GM21576 (cell line): ENCODE measurements at regions not wholly inside any gene's neighbourhood (a gene's known extent, or its start where the extent isn't known, plus 50 kb on each side); places are given as distances from the start of the nearest gene placed in this dataset.
"Not testable (repeated sequence)": the region's sequence is repeated elsewhere in the genome, so short reads cannot be mapped to it uniquely, and the experiment has no call there.

ENCODE experiments used
- ATAC-seq: cut with Tn5 transposase; IDR thresholded peaks from one replicate; pipeline ENCODE4 v1.9.1; 2021; ENCODE audit warnings: mild to moderate bottlenecking, moderate library complexity; ENCODE audit not compliant: unreplicated experiment

DNA sequence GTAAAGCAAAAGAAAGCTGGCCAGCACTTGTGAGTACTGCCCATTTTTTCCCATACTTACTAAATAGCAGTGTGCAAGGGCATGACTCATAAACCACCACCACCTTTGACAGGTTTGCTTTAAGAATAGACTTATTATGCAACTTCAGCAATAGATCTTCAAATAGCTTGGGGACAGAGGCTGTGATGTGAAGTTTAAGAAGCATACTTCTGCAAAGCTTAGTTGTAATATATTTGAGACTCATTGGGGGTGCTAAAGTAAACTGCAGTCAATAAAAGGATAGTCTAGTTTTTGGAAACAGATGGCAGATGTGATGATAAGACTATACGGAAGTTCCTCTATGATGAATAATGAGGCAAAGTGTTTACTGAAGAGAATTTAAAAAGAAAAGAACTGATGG lies 210.0 kb downstream of the PLA2G4A start:
- ATAC-seq, result no peak

DNA sequence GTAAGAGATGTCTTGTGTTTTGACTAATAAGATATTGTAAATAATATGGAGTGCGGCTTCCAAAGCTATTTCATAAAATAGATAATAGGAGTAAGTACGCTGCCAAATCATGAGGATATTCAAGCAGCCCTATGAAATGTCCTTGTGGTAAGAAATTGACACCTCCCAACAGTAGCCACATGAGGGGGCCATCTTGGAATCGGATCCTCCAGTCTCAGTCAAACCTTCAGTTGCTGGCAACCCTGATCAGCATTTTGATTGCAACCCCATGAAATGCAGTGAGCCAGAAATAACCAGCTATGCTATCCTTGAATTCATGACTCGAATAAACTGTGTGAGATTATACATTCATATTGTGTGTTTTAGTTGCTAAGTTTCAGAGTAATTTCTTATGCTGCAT lies 212.4 kb downstream of the PLA2G4A start:
- no peak for ATAC-seq

DNA sequence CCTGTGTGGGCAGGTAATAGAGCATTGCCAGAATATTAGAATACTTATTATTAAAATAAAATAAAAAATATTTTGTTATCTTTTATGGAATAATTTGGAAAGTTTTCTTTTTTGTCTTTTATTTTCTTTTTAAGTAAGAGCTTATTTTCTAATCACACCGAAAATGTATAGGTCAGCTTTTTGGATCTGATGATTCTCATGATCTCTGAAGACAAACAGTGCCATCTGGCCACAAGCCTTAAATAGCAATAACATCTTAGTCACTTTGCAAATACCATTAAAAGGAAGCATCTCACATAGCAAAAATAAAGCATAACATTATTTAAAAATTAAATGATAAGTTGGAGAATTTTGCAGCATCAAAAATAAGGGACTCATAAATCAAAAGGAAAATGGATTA lies 213.8 kb downstream of the PLA2G4A start:
- no peak for ATAC-seq

DNA sequence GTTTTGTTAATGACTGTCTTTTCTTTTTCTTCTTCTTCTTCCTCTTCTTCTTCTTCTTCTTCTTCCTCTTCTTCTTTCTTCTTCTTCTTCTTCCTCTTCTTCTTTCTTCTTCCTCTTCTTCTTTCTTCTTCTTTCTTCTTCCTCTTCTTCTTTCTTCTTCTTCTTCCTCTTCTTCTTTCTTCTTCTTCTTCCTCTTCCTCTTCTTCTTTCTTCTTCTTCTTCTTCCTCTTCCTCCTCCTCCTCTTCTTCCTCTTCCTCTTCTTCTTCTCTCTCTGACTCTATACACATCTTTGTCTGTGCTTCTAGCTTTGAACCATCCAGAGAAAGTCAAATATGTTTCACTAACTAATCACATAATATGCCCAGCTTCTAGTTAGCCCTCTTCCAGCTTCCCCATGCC lies 214.7 kb downstream of the PLA2G4A start:
- ATAC-seq, result not testable (repeated sequence)

DNA sequence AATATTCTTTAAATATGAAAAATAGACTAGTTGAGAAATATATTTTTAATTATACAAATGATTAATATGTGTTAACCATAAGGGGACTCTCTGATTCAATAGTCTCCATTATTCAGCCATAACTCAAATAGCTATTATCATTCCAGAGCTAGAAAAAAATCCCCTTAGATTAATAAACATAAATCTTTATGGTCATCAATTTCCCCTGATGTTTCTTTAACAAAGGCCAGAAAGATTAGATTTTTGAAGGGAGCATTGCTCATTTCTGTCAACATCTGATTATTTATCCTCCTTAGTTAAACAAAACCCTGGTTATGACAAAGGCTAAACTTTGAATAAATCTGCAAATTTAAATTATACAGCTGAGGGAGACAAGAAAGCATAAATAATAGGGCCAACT lies 215.7 kb downstream of the PLA2G4A start:
- ATAC-seq, result no peak

DNA sequence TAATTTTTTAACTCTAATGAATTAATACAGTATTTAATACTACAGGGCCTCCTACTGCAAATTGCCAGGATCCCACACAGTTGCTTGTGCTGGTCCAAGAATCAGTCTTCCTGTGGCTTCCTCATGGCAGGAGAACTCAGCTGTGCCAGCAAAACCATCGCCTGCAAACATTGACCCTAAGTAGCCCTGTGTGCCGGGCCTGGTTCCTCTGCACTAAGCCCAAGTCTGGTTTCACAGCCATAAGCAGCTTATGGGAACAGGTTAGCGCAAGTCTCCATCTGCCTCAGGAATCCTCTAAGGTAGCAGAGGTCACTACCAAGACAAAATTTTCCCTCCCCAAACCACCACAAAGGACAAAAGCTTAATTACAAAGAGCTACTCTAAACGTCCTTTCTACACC lies 216.6 kb downstream of the PLA2G4A start:
- no peak for ATAC-seq

DNA sequence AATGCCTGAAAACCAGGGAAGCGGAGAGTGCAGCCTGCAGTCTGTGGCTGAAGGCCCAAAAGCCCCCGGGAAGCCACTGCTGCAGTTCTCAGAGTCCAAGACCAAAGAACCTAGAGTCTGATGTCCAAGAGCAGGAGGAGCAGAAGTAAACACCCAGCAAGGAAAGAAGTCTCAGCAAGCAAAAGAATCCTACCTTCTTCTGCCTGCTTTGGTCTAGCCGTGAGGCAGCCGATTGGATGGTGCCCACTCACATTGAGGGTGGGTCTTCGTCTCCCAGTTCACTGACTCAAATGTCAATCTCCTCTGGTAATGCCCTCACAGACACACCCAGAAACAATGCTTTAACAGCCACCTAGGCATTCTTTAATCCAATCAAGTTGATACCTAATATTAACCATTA lies 217.5 kb downstream of the PLA2G4A start:
- ATAC-seq, result no peak

DNA sequence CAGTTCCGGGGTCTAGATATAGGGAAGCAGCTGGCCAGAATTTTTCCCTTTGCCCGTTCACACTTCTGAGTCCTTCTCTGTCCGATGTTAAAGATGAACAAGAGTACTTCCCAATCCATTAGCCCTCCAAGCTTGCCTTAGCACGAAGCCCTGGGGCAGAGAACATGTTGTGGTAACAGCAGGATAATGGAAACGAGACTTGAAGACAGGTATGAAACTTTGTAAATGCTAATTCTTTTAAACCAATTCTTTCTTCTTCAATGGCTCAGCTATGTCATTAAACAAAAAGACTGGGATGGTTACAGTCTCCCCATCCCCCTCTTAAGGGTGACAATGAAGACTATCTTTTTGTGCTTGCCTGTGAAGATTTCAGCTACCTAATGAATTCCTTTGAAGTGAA lies 218.5 kb downstream of the PLA2G4A start:
- ATAC-seq, result no peak

DNA sequence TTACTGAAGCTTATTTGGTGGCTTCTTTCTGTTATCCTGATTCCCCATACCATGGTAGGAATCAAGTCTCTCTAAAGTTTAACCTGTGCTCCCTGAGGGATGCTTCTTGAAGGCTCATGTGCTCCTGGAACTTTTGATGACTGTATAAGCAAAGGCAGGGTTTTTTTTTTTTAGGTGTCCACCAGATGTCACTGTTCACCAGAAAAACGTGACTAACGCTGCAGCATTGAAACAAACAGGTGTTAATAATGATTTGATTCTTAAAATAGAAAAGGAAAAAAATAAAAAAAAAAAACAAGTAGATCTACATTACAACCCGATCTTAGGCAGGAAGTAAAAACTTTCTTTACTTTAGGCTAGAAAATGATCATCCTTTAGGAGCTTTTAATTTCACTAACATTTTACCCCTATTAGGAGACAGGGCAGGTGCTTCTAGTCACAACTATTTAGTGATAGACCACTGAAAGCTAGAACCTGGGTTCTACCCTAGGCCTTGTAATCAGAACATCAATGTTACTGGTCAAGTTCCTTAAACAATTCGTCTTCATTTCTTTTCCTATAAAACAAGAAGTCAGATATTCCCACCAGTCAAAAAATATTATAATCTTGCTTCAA lies 223.0 kb downstream of the PLA2G4A start:
- ATAC-seq, result peak; percentile 83

DNA sequence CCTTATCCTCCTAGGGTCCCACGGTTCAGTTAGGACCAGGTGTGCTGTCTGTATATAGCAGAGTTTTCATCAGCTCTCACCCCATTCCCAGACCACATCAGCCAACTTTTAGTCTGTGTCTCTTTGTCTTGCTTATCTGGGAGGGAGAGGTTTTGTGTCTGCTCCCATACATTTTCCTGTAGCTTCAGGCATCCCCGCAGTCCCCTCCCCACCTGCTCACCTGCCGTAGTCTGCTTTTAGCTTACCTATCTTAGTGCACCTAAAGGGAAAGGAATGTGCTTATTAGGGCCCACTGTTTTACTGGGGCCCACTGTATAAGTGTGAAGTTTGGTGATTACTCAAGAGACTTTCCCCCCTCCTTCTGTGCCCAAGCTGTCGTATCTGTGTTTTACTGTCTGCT lies 225.1 kb downstream of the PLA2G4A start:
- no peak for ATAC-seq

DNA sequence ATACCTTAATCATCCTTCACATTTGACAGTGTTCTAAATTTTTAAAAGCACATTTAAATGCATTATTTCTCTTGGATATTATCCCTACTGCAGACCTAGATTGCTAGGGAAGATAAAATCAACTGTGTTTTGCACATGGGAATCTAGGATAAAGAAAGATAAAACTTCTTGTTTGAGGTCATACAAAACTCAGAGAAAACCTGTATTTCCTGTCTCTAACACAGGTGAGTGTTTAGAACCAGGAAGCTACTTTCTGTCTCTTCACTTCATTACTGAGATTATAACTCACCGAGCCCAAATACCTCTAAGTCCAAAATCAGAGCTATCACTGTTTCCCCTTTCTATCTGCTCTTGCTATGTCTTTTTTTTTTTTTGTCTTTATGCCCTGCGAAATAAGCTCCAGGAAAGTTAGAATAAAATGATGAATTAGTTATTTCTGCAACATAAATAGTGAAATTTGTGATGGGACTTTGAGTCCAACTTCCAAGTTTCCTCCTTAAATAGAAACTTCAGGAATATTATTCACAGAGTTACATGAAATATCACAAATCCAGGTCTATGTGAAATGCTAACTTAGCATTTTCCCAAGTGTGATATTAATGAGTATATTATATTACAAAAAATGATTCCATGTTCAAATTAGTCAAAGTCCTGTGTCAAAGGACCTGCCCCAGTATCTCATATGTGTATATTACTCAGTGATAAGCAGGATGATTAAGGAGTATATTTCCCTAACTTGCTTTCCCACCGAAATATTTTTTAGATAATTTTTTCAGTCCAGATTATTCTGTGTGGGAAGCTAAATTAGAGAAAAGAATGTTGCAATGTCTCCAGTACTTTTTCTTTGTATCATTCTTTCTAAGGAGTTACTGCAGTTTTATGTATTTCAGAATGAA lies 226.4 kb downstream of the PLA2G4A start:
- no peak for ATAC-seq

DNA sequence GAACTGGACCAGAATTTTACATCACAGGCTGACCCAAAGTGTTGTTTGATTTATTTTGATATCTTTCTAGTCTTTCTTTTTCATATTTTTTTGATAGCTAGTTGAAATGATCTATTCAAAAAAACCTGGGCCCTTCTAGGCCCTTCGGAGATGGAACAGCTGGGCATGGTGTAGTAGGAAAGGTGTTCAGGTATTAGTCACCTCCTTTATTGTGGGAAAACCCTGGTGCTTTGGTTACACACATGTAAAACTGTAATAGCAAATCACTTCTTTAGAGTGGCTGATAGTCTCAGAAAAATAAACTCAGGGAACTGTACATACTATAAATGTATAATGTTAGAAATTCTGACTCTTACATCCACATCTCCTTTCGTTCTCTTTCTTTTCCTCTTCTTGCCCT lies 234.5 kb downstream of the PLA2G4A start:
- ATAC-seq, result no peak

DNA sequence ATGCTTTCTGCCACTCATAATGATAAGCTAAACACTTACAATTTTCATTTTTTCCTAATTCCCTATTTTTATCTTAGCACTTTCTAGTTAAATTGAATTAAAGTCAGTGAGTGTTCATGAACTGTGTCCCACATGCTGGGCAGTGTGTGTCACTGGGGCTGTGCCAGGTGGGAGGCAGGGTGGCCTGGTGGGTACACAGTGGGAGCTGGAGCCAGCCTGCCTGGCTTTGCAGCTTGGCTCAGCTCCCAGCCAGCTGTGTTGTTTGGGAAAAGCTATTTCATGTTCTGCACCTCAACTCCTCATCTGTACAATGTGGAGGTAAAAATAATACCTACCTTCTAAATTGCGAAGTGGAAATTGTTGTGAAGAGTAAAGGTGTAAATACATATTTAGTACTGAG lies 238.4 kb downstream of the PLA2G4A start:
- no peak for ATAC-seq

DNA sequence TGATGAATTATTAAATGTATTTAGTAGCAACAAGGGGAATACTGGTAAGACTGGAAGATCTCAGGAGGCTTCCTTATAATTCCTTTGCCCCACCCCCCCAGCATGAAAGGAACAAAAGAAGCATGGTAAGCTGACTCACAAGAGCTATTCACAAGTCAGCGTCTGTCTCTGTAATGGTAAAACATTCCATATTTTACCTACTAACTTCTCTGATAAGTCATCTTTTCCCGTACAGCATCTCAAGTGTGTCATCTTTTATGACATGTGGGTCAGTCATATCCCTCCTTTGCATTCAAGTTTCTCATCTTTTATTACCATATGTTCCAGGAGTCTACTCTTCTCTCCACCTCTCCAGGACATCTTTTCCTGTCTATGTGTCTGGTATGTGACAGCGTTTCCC lies 241.3 kb downstream of the PLA2G4A start:
- ATAC-seq, result no peak

DNA sequence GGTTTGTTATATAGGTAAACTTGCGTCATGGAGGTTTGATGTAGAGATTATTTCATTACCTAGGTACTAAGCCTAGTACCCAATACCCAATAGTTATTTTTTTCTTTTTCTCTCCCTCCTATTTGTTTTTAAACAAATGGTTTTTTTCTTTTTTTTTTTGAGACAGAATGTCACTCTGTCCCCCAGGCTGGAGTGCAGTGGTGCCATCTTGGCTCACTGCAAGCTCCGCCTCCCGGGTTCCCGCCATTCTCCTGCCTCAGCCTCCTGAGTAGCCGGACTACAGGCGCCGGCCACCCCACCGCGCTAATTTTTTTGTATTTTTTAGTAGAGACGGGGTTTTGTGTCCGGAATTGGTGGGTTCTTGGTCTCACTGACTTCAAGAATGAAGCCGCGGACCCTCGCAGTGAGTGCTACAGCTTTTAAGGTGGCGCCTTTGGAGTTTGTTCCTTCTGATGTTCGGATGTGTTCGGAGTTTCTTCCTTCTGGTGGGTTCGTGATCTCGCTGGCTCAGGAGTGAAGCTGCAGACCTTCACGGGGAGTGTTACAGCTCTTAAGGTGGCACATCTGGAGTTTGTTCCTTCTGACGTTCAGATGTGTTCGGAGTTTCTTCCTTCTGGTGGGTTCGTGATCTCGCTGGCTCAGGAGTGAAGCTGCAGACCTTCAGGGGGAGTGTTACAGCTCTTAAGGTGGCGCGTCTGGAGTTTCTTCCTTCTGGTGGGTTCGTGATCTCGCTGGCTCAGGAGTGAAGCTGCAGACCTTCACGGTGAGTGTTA lies 243.7 kb downstream of the PLA2G4A start:
- not testable (repeated sequence) for ATAC-seq

DNA sequence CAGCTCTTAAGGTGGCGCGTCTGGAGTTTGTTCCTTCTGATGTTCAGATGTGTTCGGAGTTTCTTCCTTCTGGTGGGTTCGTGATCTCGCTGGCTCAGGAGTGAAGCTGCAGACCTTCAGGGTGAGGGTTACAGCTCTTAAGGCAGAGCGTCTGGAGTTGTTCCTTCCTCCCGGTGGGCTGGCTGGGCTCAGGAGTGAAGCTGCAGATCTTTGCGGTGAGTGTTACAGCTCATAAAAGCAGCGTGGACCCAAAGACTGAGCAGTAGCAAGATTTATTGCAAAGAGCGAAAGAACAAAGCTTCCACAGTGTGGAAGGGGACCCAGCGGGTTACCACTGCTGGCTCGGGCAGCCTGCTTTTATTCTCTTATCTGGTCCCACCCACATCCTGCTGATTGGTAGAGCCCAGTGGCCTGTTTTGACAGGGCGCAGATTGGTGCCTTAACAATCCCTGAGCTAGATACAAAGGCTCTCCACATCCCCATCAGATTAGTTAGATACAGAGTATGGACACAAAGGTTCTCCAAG lies 244.3 kb downstream of the PLA2G4A start:
- not testable (repeated sequence) for ATAC-seq

DNA sequence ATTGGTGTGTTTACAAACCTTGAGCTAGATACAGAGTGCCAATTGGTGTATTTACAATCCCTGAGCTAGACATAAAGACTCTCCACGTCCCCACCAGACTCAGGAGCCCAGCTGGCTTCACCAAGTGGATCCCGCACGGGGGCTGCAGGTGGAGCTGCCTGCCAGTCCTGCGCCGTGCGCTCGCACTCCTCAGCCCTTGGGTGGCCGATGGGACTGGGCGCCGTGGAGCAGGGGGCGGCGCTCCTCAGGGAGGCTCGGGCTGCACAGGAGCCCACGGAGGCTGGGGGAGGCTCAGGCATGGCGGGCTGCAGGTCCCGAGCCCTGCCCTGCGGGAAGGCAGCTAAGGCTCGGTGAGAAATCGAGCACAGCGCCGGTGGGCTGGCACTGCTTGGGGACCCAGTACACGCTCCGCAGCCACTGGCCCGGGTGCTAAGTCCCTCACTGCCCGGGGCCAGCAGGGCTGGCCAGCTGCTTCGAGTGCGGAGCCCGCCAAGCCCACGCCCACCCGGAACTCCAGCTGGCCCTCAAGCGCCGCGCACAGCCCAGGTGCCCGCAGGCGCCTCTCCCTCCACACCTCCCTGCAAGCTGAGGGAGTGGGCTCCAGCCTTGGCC lies 245.0 kb downstream of the PLA2G4A start:
- not testable (repeated sequence) for ATAC-seq

DNA sequence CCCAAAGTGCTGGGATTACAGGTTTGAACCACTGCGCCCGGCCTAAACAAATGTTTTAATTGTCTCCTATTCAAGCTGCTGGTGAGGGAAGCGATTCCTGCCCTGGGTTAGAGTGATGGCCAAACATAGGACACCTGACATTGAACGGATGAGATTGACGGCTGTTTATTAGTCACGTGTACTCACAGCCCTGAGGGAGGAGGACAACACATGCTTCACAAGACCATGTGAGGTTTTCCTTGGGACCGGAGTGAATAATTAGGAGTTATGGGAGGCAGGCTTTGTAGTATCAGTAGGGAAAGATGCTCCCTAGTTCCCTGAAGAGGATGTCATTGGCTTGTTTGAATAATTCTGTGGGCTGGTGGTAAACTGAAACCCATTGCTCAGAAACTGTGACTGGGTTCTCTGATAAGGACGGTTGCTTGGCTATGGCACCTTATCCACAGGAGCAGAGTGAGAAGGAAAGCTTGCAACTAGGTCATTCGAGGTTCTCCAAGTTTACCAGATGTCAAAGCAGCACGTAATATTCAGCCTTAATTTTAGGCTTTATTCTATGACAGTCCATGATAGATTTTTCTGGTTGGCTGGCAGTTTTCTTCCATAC lies 245.8 kb downstream of the PLA2G4A start:
- ATAC-seq, result no peak

DNA sequence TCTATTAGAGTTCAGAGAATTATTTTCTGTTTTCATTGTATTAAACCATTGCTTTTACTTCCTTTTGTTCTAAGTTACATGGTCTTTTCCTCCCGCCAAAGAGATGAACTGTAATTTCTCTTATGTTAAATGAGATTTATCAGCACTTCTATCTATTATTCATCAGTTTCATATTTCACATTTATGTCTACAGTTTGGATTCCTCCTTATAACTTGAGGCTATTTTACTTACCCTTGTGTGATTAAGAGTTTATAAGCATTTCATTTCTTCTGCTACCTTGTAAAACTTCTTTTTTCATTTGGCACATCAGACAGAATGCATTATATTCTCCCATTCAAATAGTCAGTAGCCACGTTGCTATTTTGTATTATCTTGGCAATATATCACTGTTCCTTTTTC lies 248.2 kb downstream of the PLA2G4A start:
- ATAC-seq, result no peak

DNA sequence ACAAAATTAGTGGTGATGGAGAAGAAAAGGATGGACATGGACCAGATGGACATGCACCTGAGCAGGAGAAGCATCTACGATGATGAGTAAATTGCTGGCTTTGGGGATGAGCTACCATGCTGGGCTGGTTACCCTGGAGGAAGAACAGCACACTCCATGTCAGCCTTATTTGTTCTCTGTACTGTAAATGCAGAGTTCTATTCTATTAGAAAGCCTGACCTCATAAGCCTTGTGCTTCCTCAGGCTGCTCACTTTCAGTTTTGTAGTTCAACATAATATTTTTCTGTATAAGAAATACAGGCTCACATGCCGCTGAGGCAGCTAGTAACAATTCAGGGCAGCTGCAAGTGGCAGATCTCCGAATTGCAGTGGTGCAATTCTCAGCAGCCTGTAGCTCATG lies 249.6 kb downstream of the PLA2G4A start:
- no peak for ATAC-seq

DNA sequence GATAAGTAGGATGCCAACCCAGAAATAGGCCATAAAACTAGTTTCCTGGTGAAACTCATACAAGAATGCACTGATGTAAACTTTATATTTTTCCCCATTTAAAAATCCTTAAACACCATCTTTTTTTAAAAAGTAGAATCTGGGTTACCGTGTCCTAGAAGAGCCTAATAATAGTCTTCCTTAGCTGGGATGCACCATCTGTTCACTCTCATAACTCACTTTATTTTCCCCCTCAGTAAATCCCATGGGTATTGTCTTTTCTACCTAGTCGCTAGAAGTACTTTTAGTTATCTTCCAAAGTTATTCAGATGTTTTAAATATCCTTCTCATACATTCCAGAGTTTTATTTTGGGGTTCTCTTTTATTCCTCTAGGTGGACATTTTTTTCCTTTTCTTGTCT lies 250.2 kb downstream of the PLA2G4A start:
- no peak for ATAC-seq
